CD4-positive, alpha-beta T cell treated with Interferon gamma for 1 hour (primary cell): ENCODE measurements at regions not wholly inside any gene's neighbourhood (a gene's known extent, or its start where the extent isn't known, plus 50 kb on each side); places are given as distances from the start of the nearest gene placed in this dataset.

Experiments used
- DNase-seq: peaks from one replicate; pipeline ENCODE4 v3.0.0-alpha.2; 2020

GRCh38 chr2:235141411-235142128 is 189.8 kb downstream of the SH3BP4 start:
- no peak for DNase-seq

GRCh38 chr2:235142601-235143000 is 190.8 kb downstream of the SH3BP4 start:
- no peak for DNase-seq

DNA sequence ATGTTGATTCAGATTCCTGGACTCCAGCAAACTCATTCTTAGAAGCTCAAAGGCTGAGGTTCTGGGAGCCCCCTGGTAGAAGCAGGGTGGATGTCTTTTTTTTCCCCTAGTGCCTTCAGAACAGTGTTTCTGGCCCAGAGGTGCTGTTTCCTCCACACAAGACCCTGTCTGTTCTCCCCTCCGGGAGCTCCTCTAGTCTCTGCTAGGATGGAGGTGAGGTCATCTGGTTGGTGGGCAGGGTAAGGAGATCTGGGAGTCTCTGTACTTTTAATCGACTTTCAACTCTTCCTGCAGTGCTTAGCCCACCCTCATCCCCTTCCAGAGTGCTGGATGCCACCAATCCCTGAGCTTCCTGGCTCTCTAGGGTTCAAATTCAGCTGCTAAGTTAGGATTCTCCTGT is 192.0 kb downstream of the SH3BP4 start:
- no peak for DNase-seq

- no peak for DNase-seq
These were observed 192.5 kb downstream of the SH3BP4 start for GRCh38 chr2:235144291-235144690.

DNA sequence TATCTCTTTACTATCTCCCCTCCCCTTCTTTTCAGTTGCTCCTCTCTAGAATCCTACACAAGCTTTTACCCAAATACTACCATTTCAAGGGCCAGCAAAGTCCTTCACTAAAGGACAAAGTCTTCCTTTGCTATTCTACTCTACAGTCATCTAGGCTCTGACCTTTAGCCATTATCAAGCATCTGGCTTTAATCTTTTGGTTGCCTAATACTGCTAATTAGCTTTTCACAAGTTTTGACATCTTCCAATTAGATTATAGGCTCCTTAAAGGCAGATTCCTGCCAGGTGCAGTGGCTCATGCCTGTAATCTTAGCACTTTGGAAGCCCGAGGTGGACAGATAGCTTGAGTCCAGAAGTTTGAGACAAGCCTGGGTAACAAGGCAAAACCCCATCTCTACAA is 194.4 kb downstream of the SH3BP4 start:
- no peak for DNase-seq

DNA sequence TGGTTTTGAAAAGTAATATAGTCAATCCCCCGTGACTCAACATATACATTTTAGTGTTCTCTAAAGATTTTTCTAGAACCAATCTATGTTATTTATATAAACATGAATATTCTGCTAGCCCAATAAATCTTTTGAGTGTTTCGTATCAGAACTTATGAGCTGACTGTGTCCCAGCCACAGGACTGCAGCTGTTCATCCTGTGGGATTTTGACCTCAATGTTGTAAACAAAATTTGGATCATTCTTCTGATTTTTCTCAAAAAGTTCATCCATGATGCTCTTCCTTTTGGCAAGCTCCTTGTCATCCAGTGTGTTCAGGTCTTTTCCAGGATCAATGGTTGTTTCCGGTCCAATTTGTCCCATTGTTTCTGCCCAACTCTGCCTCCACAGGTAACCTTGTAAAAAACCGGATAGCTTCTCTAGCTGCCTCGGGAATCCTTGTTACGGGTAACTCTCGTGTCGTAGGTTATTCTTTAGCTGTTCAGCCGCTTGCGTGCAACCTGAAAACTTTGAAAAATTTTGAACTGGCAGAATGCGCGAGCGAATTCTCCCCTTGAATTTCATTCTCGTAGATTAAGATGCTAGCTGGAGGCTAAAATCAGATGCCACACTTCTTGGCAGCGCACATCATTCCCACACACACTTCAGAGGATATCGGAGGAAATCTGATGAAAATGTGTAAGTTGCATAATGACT is 195.2 kb downstream of the SH3BP4 start:
- no peak for DNase-seq

DNA sequence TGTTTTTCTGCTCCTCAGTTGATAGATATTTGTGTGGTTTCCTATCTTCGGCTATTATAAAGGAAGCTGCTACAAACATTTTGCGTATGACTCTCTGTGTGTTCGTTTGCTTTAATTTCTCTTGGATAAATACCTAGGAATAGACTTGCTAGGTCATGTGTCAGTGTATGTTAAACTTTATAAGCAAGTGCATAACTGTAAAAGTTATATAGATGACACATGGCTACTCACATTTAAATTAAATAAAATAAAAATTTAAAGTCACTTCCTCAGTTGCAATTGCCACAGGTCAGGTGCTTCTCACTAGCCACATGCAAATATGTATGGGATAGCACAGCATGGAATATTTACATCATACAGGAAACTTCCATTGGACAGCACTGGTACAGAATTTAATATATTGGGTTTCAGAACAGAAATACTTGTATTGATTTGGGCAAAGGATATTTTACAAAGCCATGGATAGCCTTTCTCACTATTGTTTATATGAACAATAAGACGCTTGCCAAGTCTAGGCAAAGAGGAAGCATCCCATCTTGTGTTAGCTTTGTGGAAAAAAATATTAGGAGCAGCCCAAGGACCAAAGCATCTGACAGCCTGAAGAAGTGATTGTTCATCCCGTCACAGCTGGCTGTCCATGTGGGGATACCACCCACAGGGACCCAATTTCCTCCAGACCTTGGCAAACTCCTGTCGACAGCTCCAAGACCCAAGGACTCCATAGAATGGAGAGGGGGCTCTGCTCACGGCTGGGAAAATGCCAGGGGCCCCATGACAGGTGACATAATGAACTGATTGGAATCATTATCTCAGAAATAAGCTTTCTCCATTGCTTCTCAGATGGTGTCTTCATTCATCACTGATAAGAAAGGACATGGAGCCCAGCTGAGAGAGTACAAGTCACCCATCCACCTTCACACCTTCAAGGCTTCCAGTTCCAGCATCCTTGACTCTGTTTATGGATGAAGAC is 196.7 kb downstream of the SH3BP4 start:
- DNase-seq, result no peak

GRCh38 chr2:235149240-235149659 is 197.4 kb downstream of the SH3BP4 start:
- DNase-seq, result no peak

DNA sequence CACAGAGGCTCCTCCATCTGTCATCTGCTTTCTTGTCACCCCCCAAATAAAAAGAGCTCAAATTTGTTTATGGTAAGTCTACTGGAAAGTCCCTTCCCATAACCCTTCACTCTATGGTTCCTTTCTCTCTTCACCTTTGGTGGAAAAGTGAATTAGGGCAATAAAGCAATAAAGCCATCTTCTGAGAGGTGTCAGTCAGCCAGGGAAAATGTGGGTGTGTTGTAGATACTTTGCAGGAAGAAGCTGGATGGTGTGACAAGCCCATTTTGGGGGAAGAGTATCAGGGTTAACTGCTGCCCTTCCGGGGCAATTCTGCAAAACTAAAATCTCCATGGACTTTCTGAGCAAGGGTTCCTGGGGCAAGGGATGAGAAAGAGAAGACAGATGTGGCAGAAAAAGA is 197.9 kb downstream of the SH3BP4 start:
- DNase-seq, result no peak

- DNase-seq, result no peak
These were observed 199.3 kb downstream of the SH3BP4 start for GRCh38 chr2:235151152-235151551.

- no peak for DNase-seq
These were observed 203.3 kb downstream of the SH3BP4 start for GRCh38 chr2:235155163-235155562.

DNA sequence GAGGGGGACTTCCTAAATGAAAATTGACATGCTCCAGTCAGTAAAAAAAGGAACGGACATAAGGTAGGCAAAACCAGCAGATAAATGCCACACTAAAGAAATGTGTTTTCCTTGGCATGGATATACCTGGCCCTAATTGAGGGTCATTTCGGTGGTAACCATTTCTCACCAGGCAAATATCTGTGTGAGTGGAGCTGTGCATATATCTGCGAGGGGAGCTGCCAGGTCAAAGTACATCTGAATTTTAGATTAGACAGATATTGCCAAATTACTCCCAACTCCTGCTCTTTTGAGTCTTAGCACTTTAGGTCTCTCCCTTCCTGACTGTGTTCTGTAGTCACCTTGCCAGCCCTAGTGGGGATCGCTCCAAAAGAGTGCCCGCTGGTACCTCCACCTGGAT is 204.2 kb downstream of the SH3BP4 start:
- DNase-seq, result no peak

DNA sequence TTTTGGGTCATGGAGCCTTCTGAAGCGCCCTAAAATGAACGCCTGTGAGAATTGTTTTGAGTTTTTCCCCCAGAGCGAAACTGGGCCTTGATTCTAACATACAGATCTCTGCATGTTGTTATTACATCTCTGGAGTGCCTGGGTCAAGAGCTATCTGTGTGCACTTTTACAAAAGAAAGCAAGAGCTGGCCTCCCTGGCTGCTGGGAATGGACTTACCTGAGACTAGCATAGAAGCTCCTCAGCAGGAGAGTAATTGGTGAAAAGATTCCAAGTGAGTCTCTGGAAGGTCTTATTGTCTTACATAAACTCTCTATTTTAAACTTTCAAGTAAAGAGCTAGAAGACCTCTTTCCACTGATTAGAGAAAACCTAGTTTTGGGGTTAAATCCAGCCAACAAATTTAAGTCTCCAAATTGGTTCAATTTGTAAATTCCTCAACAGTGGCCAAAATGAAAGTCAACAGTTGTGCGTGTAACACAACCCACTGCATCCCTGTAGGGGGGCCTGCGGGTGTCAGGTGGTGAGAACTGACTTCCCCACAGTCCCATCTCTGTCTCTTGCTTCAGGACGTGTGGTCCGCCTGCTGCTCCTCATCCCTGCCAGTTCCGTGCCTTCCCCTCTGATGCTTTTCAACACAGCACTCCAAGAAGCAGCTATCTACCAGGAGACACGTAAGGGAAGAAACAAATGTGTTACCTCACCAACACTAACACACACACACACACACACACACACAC is 206.1 kb downstream of the SH3BP4 start:
- no peak for DNase-seq

- no peak for DNase-seq
These were observed 208.5 kb downstream of the SH3BP4 start for GRCh38 chr2:235160281-235160810.

DNA sequence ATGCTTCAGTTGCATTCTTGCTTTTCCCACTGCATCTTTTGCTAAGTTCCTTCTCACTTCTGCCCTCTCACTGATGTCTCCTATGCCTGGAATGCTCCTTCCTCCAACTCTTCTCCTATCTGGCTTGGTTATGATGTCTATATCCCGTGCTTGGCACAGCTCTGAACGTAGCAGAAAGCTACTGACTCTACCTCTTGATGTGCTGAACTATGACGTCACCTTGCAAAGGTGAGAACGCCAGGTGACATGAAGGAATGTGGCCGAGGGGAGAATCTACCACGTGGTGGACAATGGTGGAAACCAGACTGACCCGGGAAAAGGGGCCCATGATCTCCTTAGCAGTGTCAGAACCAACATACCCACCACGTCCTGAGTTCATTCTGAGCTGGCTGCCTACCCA is 209.7 kb downstream of the SH3BP4 start:
- DNase-seq, result no peak

DNA sequence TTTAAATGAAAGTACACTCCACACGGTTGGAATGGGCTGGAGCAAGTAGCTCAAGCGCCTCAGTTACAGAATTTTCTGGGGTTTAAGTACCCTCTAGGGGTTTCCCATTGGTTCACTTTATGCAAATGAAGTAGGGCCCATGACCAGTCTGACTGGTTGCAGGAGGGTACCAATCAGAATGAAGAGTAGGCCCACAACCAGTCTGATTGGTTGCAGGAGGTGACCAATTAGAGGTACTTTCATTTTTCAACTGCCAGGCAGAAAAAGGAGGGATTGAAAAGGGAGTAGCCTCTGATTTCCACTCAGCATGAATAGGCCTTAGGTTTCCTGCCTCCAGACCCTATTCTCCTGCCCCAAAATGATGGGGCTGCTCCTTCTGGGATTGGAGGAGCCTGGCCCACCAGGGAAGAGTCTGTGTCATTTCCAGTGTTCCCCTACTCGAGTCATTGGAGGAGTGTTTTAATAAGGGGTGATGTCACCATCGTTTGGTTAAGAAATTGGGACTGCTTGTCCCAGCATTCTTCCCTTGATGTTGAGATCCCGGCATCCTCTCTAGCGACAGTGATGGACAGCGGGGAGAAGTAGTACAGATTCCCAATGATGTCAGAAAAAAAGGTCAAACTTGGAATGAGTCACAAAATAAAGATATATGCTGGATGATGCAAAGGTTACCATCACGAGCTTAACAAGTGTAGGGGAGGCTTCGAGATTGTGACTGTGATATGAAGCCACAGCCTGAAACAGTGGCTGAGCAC is 210.4 kb downstream of the SH3BP4 start:
- no peak for DNase-seq

DNA sequence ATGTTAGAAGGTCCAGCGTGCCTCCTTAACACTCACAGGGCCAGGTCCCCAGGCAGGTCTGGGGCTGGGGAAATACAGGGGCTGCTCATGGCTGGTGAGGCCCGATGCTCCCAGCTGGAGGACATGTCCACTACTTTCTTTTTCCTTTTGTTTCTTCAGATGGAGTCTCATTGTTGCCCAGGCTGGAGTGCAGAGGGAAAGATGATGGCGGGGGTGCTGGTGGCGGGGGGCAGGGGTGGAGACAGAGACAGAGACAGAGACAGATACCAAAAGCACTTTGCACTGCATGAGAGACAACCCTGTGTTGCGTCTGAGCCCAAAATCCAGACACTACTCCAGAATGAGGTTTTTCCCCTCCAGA is 211.0 kb downstream of the SH3BP4 start:
- no peak for DNase-seq

GRCh38 chr2:235165136-235165535 is 213.3 kb downstream of the SH3BP4 start:
- no peak for DNase-seq

GRCh38 chr2:235165631-235166030 is 213.8 kb downstream of the SH3BP4 start:
- DNase-seq, result no peak

GRCh38 chr2:235168174-235168979 is 216.6 kb downstream of the SH3BP4 start:
- DNase-seq, result no peak

DNA sequence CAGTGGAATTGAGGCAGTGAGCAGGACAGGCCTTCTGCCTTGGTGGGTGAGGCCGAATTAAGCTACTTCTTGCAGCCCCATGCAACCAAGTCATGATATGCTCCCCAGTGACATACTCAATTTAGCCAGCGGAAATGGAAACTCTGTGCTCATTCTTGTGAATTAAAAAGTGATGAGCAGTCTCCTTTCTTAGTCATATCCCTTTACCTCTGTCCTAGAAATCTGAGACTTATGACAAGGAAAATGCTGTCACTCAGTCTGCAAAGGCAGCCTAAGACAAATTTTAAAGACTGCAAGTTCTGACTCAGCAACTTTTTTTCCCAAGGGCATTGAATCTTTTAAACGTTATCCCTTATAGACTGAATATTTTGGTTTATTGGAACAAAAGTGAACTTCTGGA is 218.2 kb downstream of the SH3BP4 start:
- no peak for DNase-seq
